Epithelial cell of proximal tubule (primary cell): ENCODE measurements at regions not wholly inside any gene's neighbourhood (a gene's known extent, or its start where the extent isn't known, plus 50 kb on each side); places are given as distances from the start of the nearest gene placed in this dataset.
"Not testable (repeated sequence)": the region's sequence is repeated elsewhere in the genome, so short reads cannot be mapped to it uniquely, and the experiment has no call there.

Experiments used
- DNase-seq: peaks from one replicate; pipeline ENCODE4 v3.0.0-alpha.2; 2011; ENCODE audit warnings: low read depth
- H3K4me3 ChIP-seq: 2 replicates; pipeline ENCODE4 v1.5.1; 2011; ENCODE audit warnings: low read depth, mild to moderate bottlenecking, low read length
- TF ChIP-seq, protein P1 (sequence below): conservative IDR thresholded peaks from 2 replicates; pipeline ENCODE4 v1.5.1; 2012; ENCODE audit warnings: low read depth, mild to moderate bottlenecking, low read length

DNA sequence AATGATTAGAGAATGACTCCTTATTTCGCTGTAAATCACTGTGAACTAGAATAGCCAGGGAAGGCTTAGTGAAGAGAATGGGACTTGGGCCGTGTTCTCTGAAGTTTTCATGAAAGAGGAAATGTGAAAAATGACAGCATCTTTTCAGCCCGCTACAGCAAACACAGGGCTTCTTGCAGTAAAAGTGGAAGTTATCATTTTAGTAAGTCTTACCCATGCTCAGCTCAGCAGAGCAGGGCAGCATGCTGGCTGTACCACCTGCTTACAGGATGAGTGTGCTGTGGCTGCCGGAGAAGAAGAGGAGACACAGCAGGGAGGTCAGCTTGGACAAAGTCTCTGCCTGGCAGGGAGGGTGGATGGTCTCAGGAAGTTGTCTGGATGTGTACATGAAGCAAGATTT, 300.7 kb upstream of the DLGAP1 start:
- TF ChIP-seq, protein P1, sequence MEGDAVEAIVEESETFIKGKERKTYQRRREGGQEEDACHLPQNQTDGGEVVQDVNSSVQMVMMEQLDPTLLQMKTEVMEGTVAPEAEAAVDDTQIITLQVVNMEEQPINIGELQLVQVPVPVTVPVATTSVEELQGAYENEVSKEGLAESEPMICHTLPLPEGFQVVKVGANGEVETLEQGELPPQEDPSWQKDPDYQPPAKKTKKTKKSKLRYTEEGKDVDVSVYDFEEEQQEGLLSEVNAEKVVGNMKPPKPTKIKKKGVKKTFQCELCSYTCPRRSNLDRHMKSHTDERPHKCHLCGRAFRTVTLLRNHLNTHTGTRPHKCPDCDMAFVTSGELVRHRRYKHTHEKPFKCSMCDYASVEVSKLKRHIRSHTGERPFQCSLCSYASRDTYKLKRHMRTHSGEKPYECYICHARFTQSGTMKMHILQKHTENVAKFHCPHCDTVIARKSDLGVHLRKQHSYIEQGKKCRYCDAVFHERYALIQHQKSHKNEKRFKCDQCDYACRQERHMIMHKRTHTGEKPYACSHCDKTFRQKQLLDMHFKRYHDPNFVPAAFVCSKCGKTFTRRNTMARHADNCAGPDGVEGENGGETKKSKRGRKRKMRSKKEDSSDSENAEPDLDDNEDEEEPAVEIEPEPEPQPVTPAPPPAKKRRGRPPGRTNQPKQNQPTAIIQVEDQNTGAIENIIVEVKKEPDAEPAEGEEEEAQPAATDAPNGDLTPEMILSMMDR, result no peak
- no peak overlapping the region for H3K4me3 ChIP-seq
- DNase-seq, result no peak

DNA sequence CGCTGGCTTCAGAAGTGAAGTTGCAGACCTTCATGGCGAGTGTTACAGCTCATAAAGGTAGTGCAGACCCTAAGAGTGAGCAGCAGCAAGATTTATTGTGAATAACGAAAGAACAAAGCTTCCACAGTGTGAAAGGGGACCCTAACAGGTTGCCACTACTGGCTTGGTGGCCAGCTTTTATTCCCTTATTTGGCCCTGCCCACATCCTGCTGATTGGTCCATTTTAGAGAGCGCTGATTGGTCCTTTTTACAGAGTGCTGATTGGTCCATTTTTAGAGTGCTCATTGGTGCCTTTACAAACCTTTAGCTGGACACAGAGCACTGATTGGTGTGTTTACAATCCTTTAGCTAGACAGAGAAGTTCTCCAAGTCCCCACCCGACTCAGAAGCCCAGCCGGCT, 298.0 kb upstream of the DLGAP1 start:
- H3K4me3 ChIP-seq, DNase-seq: not testable (repeated sequence)

DNA sequence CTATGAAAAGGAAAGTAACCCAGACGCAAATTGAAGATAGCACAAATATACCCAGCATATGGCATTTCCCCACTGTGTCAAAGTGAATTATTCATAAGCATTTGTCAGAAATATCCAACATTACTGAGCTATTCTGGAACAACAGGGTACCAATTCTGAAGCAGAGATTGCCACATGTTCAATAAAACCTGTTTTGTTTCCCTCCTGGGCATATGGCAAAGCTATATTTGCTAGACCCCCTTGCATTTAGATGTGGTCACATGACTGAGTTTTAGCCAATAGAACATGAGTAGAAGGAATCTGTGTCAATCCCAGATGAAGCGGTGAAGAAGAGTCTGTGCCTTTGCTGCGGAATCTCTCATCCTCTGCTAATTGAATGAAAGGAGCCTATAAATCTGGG, 296.4 kb upstream of the DLGAP1 start:
- no peak for DNase-seq
- TF ChIP-seq, protein P1, result no peak
- no peak overlapping the region for H3K4me3 ChIP-seq

DNA sequence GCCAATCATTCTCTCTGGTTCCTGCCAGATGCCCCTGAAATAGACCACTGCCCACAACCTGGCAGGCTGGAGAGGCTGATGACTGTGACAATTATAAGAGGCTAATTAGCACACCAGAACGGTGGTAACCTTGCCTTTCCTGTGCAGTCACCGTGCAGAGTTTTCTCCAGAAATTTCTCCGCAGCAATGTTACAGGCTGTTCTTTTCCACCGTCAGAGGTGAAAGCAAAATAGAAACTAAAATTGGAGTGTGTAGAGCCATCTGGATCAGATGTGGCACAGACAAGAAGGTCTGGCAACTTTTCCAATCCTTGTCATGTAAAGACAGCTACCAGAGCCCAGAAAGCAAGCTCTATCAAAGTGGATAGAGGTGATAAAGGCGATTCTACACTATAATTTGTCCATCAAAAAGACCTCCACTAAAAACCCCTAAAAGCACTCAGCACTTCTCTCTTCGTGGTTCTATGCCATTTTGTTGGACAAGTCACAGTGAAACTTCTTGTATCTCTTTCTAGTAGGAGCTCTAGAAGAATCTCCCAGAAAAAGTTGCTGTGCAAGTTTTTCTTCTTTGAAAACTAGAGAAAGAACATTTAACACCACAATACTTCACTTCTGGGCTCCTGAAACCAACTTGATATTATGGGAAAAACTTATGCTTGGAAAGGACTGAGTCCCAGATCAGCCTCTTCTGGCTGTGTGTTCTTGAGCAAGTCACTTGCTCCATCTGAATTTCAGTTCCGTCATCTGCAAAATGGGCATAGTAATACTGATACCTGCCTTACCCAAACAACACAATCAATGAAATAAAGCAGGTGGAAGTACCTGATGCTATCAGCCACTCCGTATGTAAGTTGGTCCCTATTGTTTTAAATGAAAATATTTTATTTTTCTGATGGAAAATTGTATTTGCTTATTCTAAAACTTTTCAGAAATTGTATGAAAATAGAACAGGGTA, 295.6 kb upstream of the DLGAP1 start:
- H3K4me3 ChIP-seq, result no peak overlapping the region

DNA sequence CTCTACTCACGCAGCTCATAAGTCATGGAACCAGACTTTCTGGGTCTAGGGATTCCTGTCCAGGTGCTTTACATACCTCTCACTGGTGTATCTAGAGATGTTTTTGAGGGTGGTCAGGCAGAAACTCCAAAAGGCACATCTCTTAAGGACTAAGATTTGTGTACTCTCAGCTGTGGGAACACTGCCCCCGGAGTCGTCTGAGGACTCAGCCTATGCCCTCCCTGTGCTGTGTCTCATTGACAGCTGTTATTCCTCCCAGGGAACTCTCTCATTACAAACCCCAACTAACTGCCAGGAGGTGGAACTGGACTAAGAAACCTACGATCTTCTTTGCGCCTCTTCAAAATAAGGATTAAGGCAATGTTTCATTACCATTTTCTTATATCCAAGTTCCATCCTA, 293.9 kb upstream of the DLGAP1 start:
- no peak overlapping the region for H3K4me3 ChIP-seq
- DNase-seq, result no peak
- TF ChIP-seq, protein P1, result no peak

More for the DNA sequence above, 295.6 kb upstream of the DLGAP1 start:
- DNase-seq, result no peak
- TF ChIP-seq, protein P1, result no peak

DNA sequence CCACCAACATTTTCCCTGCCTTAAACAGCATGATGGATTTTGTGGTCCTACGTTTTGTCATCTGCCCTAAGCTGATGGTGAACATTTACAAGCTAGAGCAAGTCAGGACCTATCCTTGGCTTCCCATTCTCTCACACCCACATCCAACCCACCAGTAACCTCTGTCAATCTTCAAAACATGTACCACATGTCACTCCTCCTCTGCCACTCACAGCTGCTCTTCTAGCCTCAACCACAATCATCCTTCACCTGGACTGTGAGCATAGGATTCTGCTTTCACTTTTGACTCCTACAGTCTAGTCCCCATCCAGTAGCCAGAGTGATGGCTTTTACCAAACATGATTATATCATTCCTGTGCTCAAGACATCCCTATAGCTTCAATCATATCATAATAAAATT, 279.8 kb upstream of the DLGAP1 start:
- TF ChIP-seq, protein P1, result no peak
- no peak overlapping the region for H3K4me3 ChIP-seq
- no peak for DNase-seq

DNA sequence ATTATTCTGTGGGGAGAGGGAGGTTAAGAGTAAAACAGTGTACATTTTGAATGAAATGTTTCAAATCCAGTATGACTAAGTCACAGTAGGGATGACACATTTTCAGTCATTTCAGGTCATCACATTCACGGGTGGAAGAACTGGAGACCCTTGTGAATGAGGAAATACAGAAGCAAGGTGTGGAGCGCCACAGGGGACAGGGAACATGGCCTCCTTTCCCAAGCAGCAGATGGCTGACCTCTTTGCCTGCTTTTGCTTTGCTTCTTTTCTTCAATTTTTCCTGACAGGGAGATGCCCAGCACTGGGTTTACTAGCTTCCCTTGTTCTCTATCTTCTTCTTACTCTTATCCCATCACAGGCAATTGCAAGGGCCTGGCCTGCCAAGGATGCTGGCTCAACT, 278.9 kb upstream of the DLGAP1 start:
- no peak overlapping the region for H3K4me3 ChIP-seq
- DNase-seq, result no peak
- TF ChIP-seq, protein P1, result no peak
